ENCODE measurements at regions not wholly inside any gene's neighbourhood (a gene's known extent, or its start where the extent isn't known, plus 50 kb on each side); places are given as distances from the start of the nearest gene placed in this dataset.

DNA sequence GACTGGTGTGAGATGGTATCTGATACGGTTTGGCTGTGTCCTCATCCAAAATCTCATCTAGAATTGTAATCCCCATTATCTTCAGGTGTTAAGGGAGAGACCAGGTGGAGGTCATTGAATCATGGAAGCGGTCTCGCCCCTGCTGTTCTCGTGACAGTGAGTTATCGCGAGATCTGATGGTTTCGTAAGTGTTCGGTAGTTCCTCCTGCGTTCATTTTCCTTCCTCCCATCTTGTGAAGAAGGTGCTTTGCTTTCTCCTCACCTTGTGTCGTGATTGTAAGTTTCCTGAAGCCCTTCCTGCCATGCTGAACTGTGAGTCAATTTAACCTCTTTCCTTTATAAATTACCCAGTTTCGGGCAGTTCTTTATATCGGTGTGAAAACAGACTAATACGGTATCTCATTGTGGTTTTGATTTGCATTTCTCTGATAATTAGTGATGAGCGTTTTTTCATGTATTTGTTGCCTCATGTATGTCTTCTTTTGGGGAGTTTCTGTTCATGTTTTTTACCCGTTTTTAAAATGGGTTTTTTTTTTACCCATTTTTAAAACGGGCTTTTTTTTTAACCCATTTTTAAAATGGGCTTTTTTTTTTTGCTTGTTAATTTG, 102.8 kb upstream of the SLC10A2 start:
- Histone ChIP-seq H3K4me3 (no peak overlapping the region), H3K4me1 (no peaks in the 10 kb centered on the region), H3K36me3 (no peaks in the 10 kb centered on the region), H3K27ac (no peak overlapping the region), H3K9me3 (no peaks in the 10 kb centered on the region), H3K27me3 (no peaks in the 10 kb centered on the region)
- no peak for TF ChIP-seq POLR2A (IDR thresholded peaks at IDR 0.05)
- no peak for TF ChIP-seq POLR2AphosphoS5 (IDR thresholded peaks at IDR 0.05)
- TF ChIP-seq, protein P1, sequence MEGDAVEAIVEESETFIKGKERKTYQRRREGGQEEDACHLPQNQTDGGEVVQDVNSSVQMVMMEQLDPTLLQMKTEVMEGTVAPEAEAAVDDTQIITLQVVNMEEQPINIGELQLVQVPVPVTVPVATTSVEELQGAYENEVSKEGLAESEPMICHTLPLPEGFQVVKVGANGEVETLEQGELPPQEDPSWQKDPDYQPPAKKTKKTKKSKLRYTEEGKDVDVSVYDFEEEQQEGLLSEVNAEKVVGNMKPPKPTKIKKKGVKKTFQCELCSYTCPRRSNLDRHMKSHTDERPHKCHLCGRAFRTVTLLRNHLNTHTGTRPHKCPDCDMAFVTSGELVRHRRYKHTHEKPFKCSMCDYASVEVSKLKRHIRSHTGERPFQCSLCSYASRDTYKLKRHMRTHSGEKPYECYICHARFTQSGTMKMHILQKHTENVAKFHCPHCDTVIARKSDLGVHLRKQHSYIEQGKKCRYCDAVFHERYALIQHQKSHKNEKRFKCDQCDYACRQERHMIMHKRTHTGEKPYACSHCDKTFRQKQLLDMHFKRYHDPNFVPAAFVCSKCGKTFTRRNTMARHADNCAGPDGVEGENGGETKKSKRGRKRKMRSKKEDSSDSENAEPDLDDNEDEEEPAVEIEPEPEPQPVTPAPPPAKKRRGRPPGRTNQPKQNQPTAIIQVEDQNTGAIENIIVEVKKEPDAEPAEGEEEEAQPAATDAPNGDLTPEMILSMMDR (IDR thresholded peaks at IDR 0.05): no peak
- no peak for TF ChIP-seq EP300 (IDR thresholded peaks at IDR 0.05)
- WGBS, 2 donors (ENCODE audit: low coverage in 1 of 2): 87 to 89% methylated on average over 12 to 16 of the region's 16 CpGs
- no peak for ATAC-seq

DNA sequence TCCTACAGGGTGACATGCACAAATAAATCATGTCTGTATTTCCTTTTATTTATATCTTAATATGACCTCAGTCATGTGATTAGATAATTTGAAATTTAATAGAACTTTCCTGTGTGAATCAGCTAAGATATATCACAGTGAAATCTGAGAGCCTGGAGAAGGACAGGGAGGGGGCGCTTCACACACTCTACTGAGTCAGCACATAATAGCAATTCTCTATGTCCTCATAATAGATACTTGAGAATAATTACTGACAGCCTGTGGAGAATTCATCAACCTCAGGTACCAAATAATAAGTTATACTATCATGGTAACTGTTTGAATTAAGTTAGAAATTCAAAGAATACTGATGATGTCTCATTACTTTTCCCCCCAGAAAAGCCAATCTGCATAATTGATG, 98.0 kb upstream of the SLC10A2 start:
- Histone ChIP-seq H3K27ac (no peak overlapping the region), H3K27me3 (peaks cover 4% of the 10 kb centered on the region), H3K4me3 (no peak overlapping the region), H3K9me3 (no peaks in the 10 kb centered on the region), H3K36me3 (no peaks in the 10 kb centered on the region), H3K4me1 (no peaks in the 10 kb centered on the region)
- TF ChIP-seq, protein P1 (IDR thresholded peaks at IDR 0.05): no peak
- TF ChIP-seq POLR2A (IDR thresholded peaks at IDR 0.05) (no peak), EP300 (IDR thresholded peaks at IDR 0.05) (no peak), POLR2AphosphoS5 (IDR thresholded peaks at IDR 0.05) (no peak)
- no peak for ATAC-seq
- 67 to 100% methylated on average over 1 of the region's 1 CpG for WGBS, 2 donors (ENCODE audit: low coverage in 1 of 2)

DNA sequence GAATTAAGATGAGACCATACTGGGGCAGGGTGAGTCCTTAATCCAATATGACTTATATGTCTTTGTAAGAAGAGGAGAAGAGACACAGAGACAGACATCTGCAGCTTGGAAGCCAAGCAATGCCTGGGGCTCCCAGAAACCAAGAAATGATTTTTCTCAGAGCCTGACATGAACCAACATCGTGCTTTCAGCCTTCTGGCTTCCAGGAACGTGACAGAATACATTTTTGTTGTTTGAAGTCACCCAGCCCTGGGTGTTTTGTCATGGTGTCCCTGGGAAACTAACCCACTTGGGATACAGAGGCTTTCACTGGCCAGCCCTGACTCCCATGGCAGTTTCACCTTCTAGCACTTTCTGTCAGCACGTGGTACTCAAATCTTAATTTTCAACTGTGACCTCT, 95.3 kb upstream of the SLC10A2 start:
- Histone ChIP-seq H3K4me3 (no peak overlapping the region), H3K27me3 (peaks cover 14% of the 10 kb centered on the region), H3K9me3 (no peaks in the 10 kb centered on the region), H3K36me3 (no peaks in the 10 kb centered on the region), H3K4me1 (no peaks in the 10 kb centered on the region), H3K27ac (no peak overlapping the region)
- WGBS, 2 donors (ENCODE audit: low coverage in 1 of 2): 33 to 62% methylated on average over 2 to 3 of the region's 3 CpGs
- no peak for ATAC-seq
- TF ChIP-seq POLR2AphosphoS5 (IDR thresholded peaks at IDR 0.05) (no peak), EP300 (IDR thresholded peaks at IDR 0.05) (no peak), POLR2A (IDR thresholded peaks at IDR 0.05) (no peak)
- TF ChIP-seq, protein P1 (IDR thresholded peaks at IDR 0.05): no peak

DNA sequence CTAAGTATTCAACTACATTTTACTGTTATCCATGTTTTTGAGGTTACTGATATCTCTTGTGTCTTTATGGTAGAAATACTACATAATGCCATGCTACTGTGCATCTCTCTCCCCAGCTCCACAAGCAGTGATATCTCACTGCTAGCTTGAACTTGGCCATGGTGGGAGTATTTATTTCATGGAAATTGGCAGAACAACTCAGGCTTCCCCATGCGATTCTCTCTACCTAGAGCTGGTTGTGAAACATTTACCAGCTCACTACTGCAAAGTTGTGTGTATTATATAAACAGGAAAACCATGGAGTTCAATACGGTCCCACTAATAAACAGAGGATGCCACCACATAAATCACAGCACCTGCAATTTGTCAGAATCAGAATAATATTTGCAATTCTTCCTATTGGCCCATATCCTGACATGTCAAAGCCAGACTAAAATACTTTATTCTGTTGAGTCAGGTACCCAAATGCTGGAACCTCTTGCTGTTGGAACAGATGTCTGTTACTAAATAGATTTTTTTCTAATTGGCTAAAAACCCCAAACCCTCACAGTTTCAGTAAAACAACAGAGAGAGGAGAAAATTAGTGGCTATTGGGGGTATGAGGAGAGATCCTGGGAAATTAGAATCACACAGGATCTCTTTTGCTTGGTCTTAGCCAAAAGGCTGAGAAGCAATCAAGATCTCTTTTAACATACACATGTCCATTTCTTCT, 91.4 kb upstream of the SLC10A2 start:
- WGBS, 2 donors (ENCODE audit: low coverage in 1 of 2): 39 to 43% methylated on average over 2 of the region's 2 CpGs
- TF ChIP-seq POLR2A (IDR thresholded peaks at IDR 0.05) (no peak), EP300 (IDR thresholded peaks at IDR 0.05) (no peak), POLR2AphosphoS5 (IDR thresholded peaks at IDR 0.05) (no peak)
- TF ChIP-seq, protein P1 (IDR thresholded peaks at IDR 0.05): no peak
- Histone ChIP-seq H3K4me3 (no peak overlapping the region), H3K9me3 (no peaks in the 10 kb centered on the region), H3K27ac (no peak overlapping the region), H3K27me3 (peaks cover 17% of the 10 kb centered on the region), H3K4me1 (no peaks in the 10 kb centered on the region), H3K36me3 (no peaks in the 10 kb centered on the region)
- ATAC-seq: no peak

DNA sequence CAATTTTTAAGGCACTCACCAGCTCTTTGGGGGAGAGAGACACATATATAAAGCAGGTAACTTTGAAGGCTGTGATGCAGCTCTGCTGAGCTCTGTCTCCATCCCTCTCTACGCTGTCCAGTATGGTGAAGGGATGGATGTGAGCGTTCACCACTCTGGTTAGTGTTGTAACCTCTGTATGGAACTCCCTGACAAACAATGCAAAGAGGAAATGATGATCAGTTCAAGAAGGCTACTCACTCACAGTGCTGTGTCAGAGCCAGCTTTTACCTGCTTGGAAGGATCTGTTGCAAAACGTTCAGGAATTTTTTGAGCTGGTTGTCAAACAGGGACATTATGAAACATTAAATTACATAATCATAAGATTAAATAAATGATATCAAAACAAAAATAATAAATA, 90.8 kb upstream of the SLC10A2 start:
- TF ChIP-seq, protein P1 (IDR thresholded peaks at IDR 0.05): no peak
- TF ChIP-seq POLR2AphosphoS5 (IDR thresholded peaks at IDR 0.05) (no peak), POLR2A (IDR thresholded peaks at IDR 0.05) (no peak), EP300 (IDR thresholded peaks at IDR 0.05) (no peak)
- Histone ChIP-seq H3K36me3 (no peaks in the 10 kb centered on the region), H3K4me1 (no peaks in the 10 kb centered on the region), H3K4me3 (no peak overlapping the region), H3K27ac (no peak overlapping the region), H3K9me3 (no peaks in the 10 kb centered on the region), H3K27me3 (peaks cover 17% of the 10 kb centered on the region)
- 20 to 36% methylated on average over 1 to 2 of the region's 3 CpGs for WGBS, 2 donors (ENCODE audit: low coverage in 1 of 2)
- no peak for ATAC-seq

Data from gastroesophageal sphincter (tissue), 4 donors.